GM19395 (cell line): ENCODE measurements at regions not wholly inside any gene's neighbourhood (a gene's known extent, or its start where the extent isn't known, plus 50 kb on each side); places are given as distances from the start of the nearest gene placed in this dataset.

Experiments used
- ATAC-seq: cut with Tn5 transposase; IDR thresholded peaks from one replicate; pipeline ENCODE4 v1.9.1; 2021; ENCODE audit warnings: mild to moderate bottlenecking, moderate library complexity; ENCODE audit not compliant: unreplicated experiment

DNA sequence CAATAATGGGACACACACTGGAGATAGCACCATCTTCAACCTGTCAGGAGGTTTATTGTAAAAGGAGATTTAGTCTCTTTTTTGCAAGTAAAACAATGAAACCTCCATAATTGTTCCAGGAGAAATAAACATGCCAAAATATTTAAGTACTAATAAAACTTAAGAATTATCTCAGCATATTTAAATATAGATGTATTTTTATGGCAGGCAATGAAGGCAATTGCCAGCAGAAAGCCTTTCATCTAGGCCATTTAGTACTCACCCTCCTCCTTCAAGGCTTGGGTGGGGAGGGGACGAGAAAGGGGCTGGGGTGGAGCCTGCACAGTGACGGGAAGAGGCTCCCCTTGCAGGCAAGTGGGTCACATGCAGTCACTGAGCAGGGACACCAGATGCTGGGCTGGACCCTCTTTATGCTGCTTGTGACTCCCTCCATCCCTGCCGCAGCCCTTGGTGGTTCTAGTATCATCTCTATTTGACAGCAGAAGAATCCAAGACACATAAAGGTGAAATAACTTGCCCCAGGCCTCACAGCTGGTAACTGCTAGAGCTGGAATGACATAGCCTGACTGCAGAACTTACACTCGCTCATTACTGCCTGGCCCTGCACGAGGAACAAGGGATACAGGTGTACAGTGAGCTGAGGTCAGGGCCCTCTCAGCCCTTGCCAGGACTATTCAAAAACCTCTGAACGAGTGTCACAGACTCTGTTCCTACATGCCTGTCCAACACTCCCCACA is 449.5 kb upstream of the ZMIZ1 start:
- no peak for ATAC-seq

DNA sequence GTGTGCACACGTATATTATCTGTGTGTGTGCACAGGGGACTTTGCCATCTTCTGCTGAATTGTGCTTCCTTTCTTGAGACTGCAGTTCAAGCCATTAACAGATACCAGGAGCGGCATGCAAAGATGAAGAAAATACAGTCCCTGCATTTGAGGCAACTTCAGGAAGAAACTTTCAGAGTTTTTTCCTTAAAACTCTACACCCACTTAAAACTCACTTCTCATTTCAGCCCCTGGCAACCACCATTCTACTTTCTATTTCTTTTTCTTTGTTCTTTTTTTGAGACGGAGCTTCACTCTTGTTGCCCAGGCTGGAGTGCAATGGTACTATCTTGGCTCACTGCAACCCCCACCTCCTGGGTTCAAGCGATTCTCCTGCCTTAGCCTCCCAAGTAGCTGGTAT is 448.9 kb upstream of the ZMIZ1 start:
- no peak for ATAC-seq

DNA sequence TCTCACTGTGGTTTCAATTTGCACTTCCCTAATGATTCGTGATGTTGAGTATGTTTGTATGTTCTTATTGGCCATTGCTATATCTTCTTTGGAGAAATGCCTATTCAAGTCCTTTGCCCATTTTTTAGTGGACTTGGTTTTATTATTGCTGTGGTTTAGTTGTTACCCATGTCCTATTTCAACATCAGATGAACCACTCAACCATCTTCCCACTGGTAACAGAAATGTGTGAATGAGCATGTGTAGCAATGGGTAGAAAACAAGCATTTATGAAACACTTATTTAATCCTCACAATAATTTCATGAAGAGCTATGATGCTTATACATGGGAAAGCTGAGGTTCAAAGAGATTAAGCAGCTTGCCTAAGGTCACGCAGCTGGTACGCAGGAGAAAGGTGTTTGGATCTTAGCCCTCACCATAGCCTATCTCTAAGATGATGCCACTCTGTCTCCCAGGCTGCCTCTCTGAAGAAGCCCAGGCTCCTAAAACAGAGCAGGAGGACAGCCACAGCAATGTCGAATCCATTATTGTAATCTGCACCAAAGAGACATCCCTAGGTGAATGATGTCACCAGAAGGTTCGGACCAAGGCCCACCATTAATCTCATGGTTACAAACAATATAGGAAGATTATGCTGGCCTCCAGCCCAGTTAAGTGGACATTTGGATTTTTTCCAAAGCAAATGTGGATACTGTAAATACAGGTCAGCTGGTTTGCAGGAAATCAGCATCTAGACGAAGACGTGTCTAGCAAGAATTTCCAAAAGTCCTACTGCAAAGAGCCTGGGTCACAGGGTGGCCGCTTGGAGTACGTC is 447.6 kb upstream of the ZMIZ1 start:
- no peak for ATAC-seq

DNA sequence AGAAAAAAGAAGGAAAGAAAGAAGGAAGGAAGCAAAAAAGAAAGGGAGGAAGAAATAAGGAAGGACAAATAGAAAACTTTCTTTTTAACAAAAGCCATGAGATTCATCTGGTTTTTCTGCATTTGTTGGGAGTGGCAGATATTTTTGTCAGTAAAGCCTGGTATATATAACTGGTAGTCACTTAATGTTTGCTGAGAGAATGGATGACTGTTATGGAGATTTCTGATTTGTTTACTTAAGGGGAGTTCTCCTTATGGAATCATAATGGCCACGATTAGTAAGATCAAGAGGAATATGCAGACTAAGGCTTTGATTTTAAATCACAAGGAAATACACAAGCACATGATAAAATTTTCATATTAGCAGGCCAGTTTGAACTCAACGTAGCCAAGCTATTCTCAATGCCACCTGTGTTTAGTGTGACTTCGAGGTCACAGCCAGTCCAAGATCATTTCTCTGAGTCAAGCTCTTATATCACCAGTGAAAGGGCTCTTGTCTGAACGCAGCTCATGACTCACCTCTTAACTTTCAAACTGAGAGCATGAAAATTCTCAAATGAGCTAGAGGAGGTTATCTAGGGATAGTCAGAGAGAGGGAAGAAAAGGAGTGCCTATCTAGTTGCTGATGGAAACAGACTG is 445.1 kb upstream of the ZMIZ1 start:
- peak; percentile 44 for ATAC-seq

DNA sequence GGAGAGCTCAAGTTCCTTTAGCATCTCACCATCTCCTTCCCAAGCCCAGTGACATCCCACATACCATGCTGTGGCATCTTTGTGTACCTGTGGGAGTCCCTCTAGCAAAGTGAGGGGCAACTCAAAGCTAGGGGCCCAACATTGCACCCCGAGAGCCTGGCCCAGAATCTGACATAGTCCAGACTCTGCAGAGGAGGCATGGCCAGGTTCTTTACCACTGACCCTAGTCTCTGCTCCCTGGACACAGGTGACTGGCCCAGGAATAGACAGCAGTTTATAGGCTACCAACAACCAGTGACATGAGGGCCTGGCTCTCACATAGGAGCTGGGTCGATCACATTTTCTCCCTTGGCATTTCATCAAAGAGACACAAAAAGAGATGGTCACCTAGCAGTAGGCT is 444.0 kb upstream of the ZMIZ1 start:
- ATAC-seq = no peak

DNA sequence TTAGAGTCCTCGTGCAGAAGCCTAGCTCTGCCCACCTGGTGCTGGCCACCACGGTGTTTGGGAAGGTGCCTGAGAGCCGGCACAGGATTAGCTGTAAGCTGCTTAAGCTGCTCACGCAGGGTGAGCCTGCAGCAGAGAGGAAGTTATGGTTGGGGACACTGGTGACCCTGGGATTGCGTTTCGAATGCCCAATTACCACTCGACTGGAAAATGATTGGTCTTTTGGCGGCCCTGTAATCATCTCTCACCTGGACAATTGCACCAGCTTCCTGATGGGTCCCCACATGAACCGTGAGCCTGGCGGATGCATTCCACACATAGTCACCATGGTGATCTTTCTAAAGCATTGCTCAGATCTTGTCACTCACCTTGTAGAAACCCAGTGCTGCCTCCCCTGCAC is 442.3 kb upstream of the ZMIZ1 start:
- no peak for ATAC-seq

DNA sequence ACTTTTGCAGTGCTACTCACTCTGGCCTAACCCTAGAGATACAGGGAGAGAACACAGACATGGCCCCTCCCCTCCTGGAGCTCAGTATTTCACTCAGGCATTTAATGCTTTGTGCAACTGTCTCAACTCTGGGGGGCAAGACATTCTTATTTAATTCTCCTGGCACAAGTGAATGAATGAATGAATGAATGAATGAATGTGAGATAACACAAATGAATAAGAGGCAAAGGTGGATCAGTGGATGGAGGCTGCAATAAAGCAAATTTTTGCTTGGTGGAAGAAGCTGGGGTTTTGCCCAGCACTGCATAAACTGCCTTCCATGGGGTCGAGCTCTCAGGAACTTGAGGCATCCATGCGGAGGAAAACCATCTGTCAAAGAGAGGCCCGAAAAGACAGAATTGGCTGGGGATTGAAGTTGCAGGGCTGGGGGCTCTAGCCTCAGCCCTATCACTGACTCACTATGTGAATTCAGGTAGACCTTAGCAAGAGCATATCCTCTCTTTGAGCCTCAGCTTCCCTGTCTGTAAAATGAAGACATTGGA is 441.4 kb upstream of the ZMIZ1 start:
- no peak for ATAC-seq

DNA sequence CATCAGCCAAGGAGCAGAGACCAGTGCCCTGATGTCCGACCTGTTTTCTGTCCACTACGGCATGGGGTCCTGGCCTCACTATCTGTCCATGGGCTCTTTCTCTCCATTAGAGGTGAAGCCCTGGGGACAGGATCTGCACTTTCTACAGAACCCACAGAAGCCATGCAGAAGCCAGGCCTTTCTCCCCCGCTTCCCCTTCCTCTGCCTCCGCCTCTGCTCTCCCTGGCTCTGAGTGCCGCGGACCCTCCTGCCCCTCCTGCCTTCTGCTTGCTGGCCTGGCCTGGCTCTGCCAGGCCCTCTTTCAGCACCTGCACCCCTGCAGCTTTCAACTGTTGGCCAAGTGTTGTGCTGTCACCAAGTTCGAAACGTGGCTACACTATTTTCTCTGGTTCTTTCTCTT is 439.8 kb upstream of the ZMIZ1 start:
- no peak for ATAC-seq

DNA sequence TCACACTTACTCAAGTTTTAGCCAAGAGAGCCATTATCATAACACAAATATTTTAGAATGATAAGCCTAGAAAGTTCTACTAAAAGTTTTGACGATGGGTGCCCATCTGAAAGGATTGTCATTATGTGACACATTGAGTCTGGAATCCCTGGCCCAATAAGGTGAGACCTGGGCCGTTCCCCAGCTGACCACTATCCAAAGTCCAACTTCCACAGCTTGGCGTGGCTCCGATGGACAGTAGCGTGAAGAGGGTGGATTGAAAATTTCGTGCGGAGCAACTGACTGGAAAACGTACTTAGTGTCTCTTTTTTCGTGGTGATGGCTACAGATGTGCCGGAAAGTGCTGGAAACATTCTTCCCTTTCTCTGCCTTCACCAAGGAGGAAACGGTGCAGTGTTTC is 439.0 kb upstream of the ZMIZ1 start:
- ATAC-seq = no peak

DNA sequence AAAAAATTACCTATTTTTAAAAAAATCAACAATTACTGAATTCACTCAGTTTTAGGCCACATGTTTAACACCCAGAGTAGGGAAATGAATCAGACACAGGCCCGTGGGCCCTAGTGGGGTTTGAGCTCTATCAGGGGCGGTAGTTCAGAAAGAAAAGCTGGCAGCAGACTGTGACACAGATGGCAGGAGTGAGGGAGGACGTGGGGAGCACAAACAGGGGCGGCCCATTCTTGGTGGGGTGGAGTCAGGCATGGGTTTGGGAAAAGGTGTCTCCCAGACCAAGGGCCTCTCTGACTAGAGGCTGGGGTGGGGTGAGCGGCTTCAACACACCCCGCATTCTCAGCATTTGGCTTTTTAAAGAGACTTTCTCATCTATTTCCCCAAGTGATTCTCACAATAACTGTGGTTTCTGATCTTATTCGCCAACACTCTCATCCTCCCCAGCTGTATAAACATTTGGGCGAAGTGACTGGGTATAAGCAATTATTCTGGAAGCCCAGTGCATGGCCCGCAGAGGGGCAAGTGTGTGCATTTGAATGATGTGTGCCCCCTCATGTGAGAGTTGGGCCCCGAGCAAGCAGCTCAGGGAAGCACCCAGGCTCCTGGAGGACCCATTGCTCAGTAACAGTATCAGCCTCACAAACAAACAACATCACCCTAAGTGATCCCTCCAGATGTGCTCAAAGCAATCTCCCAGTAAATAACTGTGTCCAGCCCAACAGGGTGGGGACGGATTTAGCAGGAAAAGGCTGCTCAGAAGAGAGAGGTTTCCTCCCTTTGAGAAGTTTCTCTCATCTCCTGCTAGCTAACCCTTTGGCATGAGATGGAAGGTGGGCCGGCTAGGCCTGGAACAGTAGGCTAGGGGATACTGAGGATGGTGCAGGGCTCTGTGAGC is 437.6 kb upstream of the ZMIZ1 start:
- ATAC-seq = no peak

DNA sequence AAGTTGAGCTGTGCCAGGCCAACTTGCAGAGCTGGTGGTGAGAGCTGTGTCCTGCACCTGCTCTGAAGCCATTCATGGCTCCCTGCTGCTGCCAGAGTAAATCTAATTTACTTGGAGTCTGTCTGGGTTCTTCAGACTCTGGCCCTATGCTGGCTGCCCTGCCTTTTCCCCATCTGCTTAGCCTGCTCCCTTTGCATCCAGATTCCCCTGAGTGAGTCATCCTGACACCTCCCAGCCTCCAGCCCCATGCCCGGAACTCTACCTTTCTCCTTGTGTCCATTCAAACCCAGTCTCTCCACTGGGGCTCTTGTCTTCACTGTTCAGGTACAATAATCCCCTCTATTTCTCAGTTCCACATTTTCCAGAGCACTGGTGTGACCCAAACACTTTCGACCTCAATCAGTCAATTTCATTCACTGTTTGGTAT is 434.4 kb upstream of the ZMIZ1 start:
- ATAC-seq = no peak

DNA sequence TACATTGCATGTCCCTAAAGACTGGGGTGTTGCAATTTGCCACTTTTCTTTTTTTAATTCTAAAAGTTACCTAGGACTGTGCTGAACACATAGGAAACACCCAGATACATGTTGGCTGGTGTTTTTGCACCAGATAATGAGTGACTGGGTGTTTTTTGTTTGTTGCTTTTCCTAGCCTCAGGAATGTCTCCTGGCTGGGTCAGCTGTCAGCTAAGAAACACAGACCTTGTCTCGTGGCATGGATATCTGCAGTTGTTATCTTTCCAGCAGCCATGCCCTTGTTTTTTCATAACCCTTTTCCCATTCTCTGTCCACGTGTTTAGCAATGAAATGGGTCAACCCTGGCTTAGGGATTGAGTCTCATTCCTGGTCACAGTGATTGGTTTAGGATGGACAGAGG is 433.9 kb upstream of the ZMIZ1 start:
- no peak for ATAC-seq

DNA sequence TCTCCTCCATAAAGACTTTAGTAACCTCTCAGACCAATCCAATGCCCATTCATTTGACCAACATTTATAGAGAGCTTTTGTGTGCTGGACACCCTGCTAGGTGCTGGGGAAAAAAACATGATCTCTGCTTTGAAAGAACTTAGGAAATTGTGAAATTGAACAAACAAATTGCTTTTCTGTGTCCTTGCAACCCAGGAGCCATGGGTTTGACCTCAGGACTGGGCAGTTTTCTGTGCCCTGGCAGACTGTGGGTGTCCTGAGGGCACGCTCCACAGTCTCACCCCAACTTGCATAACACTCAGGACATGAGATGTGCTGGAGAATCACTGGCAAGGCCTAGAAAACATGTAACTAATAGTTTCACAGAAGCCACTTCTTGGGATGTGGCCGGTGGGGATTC is 429.1 kb upstream of the ZMIZ1 start:
- ATAC-seq = no peak

DNA sequence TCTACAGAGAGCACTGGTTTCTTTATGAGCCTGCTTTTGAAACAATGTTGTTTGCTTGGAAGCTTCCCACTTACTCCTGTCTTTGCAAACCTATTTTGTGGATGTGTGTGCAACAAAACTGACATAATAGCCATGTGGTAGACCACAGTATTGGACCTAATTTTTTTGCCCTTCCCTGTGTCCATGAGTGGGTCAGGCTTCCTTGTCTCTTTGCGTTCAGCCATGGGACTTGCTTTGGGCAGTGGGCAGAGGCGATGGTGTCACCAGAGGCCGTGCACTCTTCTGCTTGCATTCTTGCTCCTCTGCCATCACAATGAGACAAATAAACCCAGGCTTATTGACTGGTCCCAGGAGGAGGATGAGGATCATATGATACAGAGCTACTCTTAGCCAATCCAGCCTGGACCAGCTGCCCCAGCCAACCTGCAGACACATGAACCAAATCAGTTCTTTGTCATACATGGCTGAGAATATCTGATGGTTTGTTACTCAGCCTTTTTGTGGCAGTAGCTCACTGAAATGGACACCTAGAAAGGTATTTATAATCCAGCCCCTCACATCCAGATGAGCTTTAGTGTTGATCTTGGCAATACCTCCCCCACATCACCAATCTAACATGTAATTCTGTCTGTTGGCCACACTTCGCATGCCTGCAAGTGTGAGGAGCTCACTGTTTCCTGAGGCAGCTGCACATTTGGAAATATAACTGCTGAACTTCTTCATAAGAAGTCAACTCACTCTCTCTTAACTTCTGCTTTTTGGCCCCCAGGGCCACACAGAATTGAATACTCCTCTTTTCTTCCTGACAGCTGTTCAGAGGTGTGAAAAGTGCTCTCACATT is 427.8 kb upstream of the ZMIZ1 start:
- no peak for ATAC-seq

DNA sequence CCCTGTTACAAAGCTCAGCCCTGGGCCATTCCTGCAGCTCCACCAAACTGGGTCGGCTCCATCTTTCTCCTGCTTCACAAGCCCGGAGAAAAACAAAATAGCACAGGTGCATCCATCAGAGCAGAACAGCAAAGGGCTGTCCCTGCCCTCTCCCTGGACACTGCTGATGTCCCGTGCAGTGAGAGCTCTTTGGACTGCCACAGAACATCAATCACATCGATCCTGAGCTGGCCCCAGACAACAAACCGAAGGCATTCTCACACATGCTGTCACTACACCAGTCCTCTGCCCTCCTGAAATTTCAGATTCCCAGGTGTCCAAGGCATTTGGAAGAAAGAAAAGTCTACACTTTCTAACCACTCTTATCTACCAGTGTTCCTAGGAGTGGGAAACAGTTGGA is 427.1 kb upstream of the ZMIZ1 start:
- ATAC-seq = no peak

DNA sequence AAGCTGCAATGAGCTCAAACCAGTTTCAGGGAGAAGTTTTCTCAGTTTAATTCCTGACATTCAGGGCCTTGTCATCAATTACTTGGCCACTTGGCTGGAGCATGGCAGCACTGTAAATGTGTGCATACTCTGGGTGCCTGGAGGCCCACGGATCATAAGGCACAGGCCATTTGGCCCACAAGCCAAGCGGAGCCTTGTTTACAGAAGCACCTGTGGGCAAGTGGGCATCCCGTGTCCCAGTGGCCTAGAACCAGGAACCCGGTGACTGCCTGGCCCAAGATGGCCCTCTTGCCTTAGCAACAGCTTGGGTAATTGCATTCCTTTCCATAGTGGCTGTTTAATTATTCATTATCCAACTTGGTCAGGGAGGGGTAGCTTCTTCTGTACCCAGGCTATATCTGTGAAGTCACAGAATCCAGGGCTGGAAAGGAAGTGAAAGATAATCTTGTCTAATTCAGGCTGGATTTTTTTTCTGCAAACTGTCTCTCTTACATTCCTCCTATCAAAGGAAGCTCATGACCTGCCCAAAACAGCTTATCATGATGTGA is 426.4 kb upstream of the ZMIZ1 start:
- ATAC-seq = no peak

DNA sequence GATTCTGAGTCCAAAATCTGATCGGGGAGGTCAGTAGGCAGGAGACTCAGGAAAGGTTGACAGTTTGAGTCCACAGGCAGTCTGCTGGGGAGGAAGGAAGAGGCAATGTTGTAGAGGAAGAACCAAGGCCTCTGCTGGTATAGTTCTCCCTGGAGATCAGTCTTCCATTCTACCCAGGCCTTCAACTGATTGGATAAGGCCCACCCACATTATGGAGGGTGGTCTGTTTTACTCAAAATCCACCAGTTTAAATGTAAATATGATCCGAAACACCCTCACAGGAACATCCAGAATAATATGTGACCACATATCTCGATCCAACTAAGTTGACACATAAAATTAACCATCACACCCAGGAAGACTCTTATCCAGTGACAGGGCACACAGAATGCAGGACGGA is 425.3 kb upstream of the ZMIZ1 start:
- ATAC-seq = no peak

DNA sequence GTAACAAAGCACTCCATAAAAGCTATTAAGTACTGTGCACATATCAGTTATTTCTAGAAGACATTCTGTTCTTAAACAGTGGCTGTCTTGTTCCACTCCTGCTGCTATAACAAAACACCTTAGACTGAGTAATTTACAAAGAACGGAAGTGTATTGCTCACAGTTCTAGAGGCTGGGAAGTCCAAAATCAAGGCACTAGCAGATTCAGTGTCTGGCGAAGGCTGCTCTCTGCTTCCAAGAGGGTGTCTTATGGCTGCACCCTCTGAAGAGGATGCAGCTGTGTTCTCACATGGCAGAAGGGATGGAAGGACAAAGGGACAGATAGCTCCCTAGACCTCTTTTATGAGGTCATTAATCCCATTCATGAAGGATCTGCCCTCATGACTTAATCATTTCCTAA is 424.2 kb upstream of the ZMIZ1 start:
- ATAC-seq = no peak

DNA sequence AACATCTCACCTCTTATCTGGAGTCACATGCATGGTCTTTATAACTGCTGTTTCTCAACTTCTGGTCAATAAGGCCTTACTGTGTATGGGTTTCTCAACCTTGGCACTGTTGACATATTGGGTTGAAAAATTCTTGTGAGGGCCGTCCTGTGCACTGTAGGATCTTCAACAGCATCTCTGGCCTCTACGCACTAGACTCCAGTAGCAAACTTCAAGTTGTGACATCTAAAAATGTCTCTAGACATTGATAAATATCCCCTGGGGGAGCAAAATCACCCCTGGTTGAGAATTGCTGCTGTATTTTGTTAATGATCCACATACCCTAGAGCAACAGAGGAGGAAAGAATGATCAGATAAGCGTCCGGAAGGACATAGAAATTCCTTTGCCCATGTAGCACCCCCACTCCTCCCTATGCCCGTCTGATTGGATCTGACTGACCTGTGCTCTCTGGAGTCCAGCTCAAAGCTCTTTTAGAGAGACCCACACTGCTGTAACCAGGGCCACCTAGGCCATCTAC is 423.5 kb upstream of the ZMIZ1 start:
- no peak for ATAC-seq
